Muscle layer of colon (tissue), 2 donors: ENCODE measurements at regions not wholly inside any gene's neighbourhood (a gene's known extent, or its start where the extent isn't known, plus 50 kb on each side); places are given as distances from the start of the nearest gene placed in this dataset.

Experiments
- H3K27ac ChIP-seq: one replicate; pipeline ENCODE4 v1.7.0; 2013; ENCODE audit warnings: low read depth, mild to moderate bottlenecking, low read length, moderate library complexity
- H3K27me3 ChIP-seq, 2 donors: one replicate each; pipeline ENCODE4 v1.7.0; 2013; ENCODE audit warnings: low read length in 2 of 2, mild to moderate bottlenecking in 2 of 2; ENCODE audit not compliant: insufficient read depth in 2 of 2, control insufficient read depth in 1 of 2
- H3K36me3 ChIP-seq: one replicate; pipeline ENCODE4 v1.7.0; 2013; ENCODE audit warnings: mild to moderate bottlenecking, low read length; ENCODE audit not compliant: insufficient read depth
- H3K4me1 ChIP-seq: one replicate; pipeline ENCODE4 v1.7.0; 2013; ENCODE audit warnings: mild to moderate bottlenecking, low read length; ENCODE audit not compliant: insufficient read depth
- H3K4me3 ChIP-seq, 2 donors: one replicate each; pipeline ENCODE4 v1.7.0; 2013; ENCODE audit warnings: low read length in 2 of 2, low read depth in 1 of 2, mild to moderate bottlenecking in 1 of 2, moderate library complexity in 1 of 2
- H3K9ac ChIP-seq: one replicate; pipeline ENCODE4 v1.7.0; 2013; ENCODE audit warnings: low read length
- H3K9me3 ChIP-seq: one replicate; pipeline ENCODE4 v1.7.0; 2013; ENCODE audit warnings: mild to moderate bottlenecking, low read length
- donor health status: abdominal sarcoma.
- donor health status: Adenocarcinoma of cecum.

DNA sequence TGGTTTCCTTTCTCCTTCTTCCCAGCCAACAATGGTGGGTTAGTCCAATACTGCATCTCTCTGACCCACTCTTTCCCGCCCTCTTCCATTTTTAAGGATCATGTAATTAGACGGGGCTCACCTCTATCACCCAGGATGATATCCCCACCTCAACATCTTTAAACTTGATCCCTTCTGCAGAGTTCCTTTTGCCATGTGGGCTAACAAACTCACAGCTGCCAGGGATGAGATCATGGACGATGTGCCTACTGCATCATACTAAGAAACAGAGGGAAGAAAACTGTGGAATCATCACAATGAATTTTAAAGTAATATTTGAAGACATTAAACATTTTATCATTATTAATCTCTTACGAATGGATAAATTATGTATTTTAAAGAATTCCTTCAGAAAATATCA lies 183.5 kb downstream of the RDH14 start:
- no peak overlapping the region for H3K4me3 ChIP-seq
- no peak overlapping the region for H3K9ac ChIP-seq
- no peaks in the 10 kb centered on the region for H3K9me3 ChIP-seq
- no peak overlapping the region for H3K27ac ChIP-seq
- peaks cover 14% of the 10 kb centered on the region for H3K4me1 ChIP-seq
- no peaks in the 10 kb centered on the region for H3K27me3 ChIP-seq
- no peaks in the 10 kb centered on the region for H3K36me3 ChIP-seq

DNA sequence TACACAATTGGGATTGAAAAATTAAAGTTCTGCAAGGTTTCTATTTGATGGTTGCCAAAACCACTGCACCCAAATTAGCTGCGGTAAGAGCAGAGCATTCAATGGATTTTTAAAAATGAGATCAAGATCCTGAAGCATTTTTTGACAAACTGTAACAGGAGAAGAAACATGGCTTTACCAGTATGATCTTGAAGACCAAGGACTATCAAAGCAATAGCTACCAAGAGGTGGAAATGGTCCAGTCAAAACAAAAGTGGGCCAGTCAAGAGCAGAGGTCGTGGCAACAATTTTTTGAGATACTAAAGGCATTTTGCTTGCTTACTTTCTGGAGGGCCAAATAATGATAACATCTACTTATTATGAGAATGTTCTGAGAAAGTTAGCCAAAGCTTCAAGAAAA lies 186.8 kb downstream of the RDH14 start:
- Histone ChIP-seq H3K9me3 (no peaks in the 10 kb centered on the region), H3K36me3 (no peaks in the 10 kb centered on the region), H3K9ac (no peak overlapping the region), H3K27me3 (no peaks in the 10 kb centered on the region), H3K4me3 (no peak overlapping the region), H3K4me1 (peaks cover 14% of the 10 kb centered on the region), H3K27ac (no peak overlapping the region)

DNA sequence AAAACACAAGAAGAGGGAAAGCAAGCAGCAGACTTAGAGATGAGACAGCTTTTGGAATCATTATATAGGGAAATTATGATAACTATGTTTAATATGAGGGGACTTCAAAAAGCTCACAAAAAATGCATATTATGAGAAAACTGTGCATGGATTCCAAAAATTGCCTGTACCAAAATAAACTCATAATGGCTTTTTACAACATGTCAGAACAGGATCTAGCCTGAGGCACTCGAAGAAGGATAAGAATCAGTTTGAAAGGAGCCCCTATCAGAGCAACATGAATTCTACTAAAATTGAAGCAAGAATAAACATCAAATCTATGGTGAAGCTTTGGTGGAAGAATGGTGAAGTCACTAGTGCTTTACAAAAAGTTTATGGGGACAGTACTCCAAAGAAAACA lies 187.4 kb downstream of the RDH14 start:
- H3K27ac ChIP-seq, result no peak overlapping the region
- no peak overlapping the region for H3K9ac ChIP-seq
- peaks cover 14% of the 10 kb centered on the region for H3K4me1 ChIP-seq
- H3K36me3 ChIP-seq, result no peaks in the 10 kb centered on the region
- H3K9me3 ChIP-seq, result no peaks in the 10 kb centered on the region
- no peaks in the 10 kb centered on the region for H3K27me3 ChIP-seq
- no peak overlapping the region for H3K4me3 ChIP-seq

DNA sequence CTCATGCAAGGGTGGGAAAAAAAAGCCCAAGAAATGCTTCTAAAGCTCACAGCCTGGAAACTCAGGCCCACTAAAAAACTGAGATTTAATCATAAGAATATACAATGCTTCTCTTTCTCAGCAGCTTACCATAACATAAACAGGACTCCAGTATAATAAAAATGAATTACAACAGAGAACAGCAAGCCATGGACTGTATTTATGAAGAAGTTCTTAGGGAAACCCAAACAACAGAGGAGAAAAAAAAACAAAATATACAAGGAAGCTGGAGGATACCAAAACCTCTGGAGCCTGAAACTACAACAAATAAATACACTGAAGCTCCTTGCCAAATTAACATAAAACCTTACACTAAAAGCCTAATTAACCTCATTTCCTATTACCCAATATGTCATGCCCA lies 187.8 kb downstream of the RDH14 start:
- Histone ChIP-seq H3K4me1 (peaks cover 14% of the 10 kb centered on the region), H3K27ac (no peak overlapping the region), H3K4me3 (no peak overlapping the region), H3K9ac (no peak overlapping the region), H3K9me3 (no peaks in the 10 kb centered on the region), H3K27me3 (no peaks in the 10 kb centered on the region), H3K36me3 (no peaks in the 10 kb centered on the region)

DNA sequence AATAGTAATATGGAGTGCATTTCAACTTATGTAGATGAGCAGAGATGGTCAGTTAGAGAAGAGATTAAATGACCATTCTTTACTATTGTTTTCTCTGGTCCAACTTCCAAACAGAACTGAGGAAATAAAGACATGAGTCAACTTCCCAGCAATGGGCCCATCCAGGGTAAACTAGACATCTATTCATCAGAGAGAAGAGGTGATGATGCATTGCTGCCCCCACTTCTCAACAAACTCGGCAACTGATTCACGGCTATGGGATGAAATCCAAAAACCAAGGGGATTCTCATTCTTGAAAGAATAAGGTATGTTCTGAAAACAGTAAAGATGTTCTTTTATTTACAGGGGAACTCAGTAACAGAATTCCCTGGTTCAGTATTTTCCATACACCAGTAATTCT lies 190.7 kb downstream of the RDH14 start:
- Histone ChIP-seq H3K36me3 (no peaks in the 10 kb centered on the region), H3K27ac (no peak overlapping the region), H3K9ac (no peak overlapping the region), H3K4me1 (peaks cover 14% of the 10 kb centered on the region), H3K9me3 (no peaks in the 10 kb centered on the region), H3K4me3 (no peak overlapping the region), H3K27me3 (no peaks in the 10 kb centered on the region)

DNA sequence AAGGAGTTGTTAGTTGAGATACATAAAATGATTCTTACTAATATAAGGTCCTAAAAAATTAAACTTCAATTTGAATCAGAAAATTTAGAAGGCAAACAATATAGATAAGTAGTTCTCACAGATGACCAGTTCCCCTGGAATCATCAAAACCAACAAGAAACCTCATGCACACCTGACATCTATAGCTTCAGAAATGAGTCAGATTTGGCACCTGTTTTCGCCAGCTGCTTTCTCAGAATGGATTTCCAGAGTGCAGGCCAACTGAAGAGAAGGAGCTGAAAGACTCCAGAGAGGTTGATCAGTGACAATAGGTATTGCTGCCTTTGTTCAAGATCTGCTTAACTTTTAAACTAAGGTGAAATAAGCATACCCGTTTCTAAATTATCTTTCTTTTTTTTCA lies 192.4 kb downstream of the RDH14 start:
- no peaks in the 10 kb centered on the region for H3K27me3 ChIP-seq
- no peak overlapping the region for H3K4me3 ChIP-seq
- H3K9me3 ChIP-seq, result no peaks in the 10 kb centered on the region
- no peak overlapping the region for H3K27ac ChIP-seq
- peaks cover 9% of the 10 kb centered on the region for H3K4me1 ChIP-seq
- H3K9ac ChIP-seq, result no peak overlapping the region
- no peaks in the 10 kb centered on the region for H3K36me3 ChIP-seq

DNA sequence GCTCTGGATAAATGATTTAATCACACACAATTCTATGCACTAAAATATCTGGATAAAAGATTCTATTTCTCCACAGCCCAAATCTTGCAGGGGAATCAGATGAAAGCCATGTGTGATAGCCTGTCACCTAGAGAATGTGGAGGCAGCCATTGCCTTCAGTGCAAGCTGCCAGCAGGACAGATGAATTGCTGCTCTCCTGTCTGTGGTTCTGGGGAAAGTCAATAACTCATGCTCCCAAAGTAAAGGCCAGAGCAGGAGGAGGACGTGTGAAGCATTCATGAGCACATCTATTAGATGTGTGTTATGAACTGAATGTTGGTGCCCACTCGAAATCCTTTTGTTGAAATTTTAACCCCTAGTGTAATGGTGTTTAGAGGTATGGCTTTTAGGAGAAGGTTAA lies 195.1 kb downstream of the RDH14 start:
- H3K27ac ChIP-seq, result no peak overlapping the region
- H3K4me1 ChIP-seq, result no peaks in the 10 kb centered on the region
- H3K27me3 ChIP-seq, result no peaks in the 10 kb centered on the region

DNA sequence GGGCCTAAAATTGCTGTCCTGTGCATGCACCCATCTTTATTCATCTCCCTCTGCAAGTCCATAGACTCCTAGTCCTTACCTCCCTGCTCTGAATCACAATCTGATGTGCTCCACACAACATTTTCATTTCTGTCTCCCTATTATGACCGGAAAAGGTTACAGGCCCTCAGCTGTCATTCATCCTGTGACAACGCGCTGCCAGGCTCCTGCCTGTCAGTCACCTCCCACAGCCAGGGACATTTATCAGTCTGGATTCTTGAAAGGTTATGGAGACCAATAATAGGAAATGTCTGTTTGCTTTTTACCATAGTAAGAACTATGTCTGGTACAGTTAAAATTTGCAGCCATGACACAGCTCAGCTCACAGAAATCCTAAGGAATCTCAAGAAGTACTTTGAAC lies 197.1 kb downstream of the RDH14 start:
- H3K4me3 ChIP-seq, result no peak overlapping the region
- H3K27me3 ChIP-seq, result no peaks in the 10 kb centered on the region
- no peaks in the 10 kb centered on the region for H3K4me1 ChIP-seq
- H3K9me3 ChIP-seq, result no peaks in the 10 kb centered on the region
- H3K27ac ChIP-seq, result no peak overlapping the region
- H3K36me3 ChIP-seq, result no peaks in the 10 kb centered on the region
- no peak overlapping the region for H3K9ac ChIP-seq

More for the DNA sequence above, 195.1 kb downstream of the RDH14 start:
- Histone ChIP-seq H3K9me3 (no peaks in the 10 kb centered on the region), H3K36me3 (no peaks in the 10 kb centered on the region), H3K9ac (no peak overlapping the region), H3K4me3 (no peak overlapping the region)

DNA sequence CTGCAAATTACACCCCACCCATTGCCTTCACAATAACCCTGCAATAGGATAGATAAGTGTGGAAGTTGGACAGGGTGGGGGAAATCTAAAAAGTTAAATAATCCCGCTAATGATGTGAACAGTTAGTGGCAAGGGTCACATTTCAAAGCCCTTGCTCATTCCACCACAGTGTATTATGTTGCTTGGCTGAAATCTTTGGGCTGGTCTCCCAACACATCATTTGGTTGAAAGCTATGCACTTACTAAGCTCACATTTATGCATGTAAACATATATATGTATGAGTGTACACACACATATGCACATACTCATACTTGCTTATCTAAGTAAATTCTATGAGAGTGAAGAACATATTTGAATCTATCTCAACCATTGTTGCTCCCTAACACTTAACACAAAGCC lies 197.8 kb downstream of the RDH14 start:
- H3K4me1 ChIP-seq, result no peaks in the 10 kb centered on the region
- no peak overlapping the region for H3K9ac ChIP-seq
- no peak overlapping the region for H3K27ac ChIP-seq
- H3K36me3 ChIP-seq, result no peaks in the 10 kb centered on the region
- no peaks in the 10 kb centered on the region for H3K9me3 ChIP-seq
- no peaks in the 10 kb centered on the region for H3K27me3 ChIP-seq
- H3K4me3 ChIP-seq, result no peak overlapping the region

DNA sequence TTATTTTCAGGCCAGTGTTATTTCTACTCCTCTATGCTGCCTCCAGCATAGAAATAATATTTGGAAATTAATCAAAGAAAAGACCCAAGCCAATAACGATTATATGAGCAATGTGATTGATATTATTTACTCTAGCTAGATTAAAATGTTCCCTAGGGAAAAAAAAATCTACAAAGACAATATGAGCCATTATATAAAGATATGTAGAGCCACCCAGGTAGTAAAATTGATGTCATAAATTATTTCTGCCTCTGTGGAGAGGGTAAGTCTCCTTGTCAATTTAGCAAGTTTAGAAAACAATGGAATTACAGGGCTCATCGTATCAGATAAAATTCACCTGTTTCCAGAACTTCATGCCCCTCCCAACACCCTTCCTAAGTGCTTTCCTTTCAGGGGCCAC lies 202.9 kb downstream of the RDH14 start:
- H3K36me3 ChIP-seq, result no peaks in the 10 kb centered on the region
- H3K4me3 ChIP-seq, result no peak overlapping the region
- no peaks in the 10 kb centered on the region for H3K4me1 ChIP-seq
- H3K27ac ChIP-seq, result no peak overlapping the region
- no peaks in the 10 kb centered on the region for H3K9me3 ChIP-seq
- H3K9ac ChIP-seq, result no peak overlapping the region
- no peaks in the 10 kb centered on the region for H3K27me3 ChIP-seq

DNA sequence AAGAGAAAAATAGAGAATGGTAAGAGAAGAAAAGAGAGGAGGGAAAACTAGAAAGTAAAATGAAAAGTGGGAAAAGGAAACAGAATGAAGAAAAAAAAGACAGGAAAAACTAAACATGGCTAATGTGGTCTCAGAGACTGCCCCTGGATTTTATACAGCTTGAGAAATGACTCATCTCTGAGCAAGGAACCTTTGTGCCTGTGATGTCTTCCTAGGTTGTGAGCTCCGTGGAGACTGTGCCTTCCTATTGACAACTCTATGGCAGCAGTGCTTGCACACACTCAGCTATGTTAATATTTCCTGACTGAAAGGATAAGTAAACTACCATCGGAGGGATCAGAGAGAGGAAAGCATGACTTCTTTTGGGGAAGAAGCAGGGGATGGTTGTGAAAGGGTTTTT lies 203.8 kb downstream of the RDH14 start:
- Histone ChIP-seq H3K36me3 (no peaks in the 10 kb centered on the region), H3K9ac (no peak overlapping the region), H3K4me3 (no peak overlapping the region), H3K4me1 (no peaks in the 10 kb centered on the region), H3K9me3 (no peaks in the 10 kb centered on the region), H3K27me3 (no peaks in the 10 kb centered on the region), H3K27ac (no peak overlapping the region)

DNA sequence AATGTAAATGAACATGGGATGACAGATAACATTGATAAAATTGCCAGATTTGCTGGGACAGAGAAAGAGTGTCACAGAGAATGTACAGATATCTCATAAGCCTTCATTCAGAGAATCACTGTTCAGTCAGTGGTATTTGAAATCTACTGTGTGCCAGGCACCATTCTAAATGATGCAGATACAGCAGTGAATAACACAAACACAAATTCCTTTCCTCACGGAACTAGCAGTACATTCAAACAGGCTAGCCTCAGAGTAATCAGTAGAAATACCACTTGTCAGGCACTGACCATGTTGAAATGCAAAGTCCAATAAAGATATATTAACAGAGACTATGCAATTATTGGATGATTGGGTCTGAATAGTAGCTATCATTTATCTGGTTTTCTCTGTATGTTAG lies 211.0 kb downstream of the RDH14 start:
- no peaks in the 10 kb centered on the region for H3K4me1 ChIP-seq
- H3K27ac ChIP-seq, result no peak overlapping the region
- H3K27me3 ChIP-seq, result no peaks in the 10 kb centered on the region
- H3K9ac ChIP-seq, result no peak overlapping the region
- H3K9me3 ChIP-seq, result no peaks in the 10 kb centered on the region
- H3K36me3 ChIP-seq, result no peaks in the 10 kb centered on the region
- H3K4me3 ChIP-seq, result no peak overlapping the region
